Hematopoietic multipotent progenitor cell (in vitro differentiated cells): ENCODE measurements at regions not wholly inside any gene's neighbourhood (a gene's known extent, or its start where the extent isn't known, plus 50 kb on each side); places are given as distances from the start of the nearest gene placed in this dataset.
A peak's percentile ranks its signal among the peaks of the same experiment; 100 is the strongest.

Source experiments
- DNase-seq, 3 donors: peaks; one replicate each; pipeline ENCODE4 v3.0.0-alpha.2; 2011 to 2015; ENCODE audit warnings: low read depth in 2 of 3, low spot score in 2 of 3

DNA sequence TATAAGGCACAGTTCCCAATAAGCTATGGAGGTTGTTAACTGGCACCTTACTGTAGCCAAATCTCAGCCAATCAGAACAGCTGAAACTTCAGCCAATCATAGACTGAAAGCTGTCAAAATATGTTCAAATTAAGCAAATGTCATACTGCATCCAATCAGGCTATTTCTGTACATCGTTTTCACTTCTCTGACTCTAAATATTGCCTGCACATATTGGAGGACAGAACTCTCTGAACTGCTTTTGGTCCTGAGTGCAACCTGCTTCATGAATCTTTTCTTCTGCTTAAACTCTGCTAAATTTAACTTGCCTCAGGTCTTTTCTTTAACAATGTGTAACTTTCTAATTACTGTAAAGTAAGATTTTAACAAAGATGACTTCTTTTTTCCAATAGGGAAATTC, 1198.9 kb upstream of the PCDH7 start:
- no peak for DNase-seq

DNA sequence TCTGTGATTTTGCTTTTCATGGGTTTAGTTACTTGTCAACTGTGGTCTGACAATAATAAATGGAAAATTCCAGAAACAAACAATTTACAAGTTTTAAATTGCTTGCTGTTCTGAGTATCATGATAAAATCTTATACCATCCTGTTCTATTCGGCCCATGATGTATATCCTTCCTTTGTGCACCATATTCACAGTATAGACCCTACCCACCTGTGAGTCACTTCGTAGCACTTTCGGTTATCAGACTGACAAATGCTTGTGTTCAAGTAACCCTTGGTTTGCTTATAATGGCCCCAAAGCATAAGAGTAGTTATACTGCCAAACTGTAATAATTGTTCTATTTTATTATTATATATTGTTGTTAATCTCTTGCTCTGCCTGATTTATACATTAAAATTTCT, 1183.4 kb upstream of the PCDH7 start:
- no peak for DNase-seq

DNA sequence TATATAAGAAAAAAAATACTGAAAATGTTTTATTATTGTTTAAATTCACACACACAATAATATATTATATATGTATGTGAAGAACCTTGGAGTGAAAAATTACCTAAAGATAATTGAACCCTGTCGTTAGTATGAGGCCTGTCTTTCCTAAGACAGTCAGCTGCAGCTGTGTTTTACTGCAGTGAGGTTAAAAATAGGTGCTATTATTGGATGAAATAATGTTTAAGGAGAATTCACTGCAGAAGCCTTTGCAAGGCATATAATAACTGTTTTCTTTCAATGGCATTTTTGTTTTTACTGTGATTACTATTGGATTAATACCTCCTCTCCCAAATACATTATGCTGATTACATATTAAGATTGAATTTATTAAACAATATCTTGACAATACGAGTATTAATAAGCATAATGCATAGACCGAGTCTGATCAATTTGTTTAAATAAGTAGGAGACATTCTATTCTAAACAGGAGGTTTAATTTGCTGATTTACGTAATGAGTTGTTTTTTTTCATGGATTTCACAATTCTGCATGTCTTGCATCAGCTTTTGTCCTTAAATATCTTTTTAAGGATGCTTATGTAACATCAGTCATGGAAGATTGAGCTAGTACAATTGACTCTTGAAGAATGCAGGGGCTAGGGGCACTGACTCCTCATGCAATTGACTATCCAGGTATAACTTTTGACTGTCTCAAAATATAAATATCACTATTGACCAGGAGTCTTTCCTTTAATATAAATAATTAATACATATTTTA, 1181.1 kb upstream of the PCDH7 start:
- DNase-seq: no peak

DNA sequence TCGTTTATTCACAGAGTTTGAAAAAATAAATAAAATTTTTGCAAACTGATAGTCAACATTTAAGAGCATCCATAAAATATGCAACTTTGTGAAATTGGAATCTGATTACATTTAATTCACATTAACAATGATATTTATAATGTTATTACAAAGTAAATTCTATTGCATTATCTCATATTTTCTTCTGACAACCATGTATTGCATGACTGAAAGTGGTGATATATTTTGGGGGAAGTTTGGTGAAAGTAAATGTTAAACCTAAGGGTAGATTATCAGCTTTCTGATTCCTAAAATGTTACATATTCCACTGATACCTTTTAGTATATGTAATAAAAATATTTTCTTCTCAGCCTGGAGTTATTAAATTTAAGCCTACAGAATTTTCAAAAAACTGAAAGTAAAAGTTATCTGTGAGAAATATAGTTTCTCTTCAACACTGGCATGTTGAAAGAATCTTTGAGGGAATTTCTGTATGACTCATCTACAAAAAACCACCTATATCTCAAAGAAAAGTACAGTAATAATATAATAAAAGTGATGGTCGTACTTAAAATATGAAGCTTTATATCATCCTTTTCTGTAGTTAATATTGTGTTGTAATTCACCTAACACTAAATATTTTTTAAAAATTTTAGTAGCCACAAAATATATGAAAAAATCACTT, 1179.6 kb upstream of the PCDH7 start:
- DNase-seq: no peak

DNA sequence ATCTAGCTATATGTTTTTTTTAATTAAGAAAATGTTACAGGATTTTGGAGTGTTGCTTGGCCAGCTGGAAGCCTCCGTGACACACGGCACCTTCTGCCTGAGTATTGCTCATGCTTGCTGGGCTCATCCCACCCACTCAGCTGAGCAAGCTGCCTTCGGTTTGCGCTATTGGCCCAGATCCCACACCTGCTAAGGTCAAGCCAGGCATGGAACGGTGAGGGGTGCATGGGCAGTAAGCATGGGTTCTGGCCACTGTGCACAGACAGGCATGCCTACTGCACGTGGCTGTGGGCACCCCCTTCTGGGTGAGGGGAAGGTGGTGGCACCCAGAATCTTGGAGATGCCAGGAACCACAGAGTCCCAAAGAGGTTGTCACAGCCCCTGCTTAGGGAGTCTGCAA, 1178.4 kb upstream of the PCDH7 start:
- DNase-seq: no peak

DNA sequence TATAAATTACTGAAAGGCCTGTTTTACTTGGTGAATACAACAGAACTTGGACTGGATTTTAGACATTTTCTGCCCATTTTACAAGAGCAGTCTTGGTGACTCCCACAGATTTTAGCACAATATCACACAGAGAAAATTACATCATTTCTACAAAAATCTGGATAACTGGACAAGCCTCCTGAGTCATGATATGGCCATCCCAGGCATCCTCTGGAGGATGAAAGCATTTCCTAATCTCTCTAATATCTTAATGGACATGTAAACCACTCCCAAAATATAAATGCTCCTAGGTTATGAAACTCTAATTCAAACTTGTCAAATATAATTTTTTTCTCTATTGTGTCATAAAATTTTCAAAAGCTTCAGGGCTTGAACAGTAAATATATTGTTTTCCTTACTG, 1170.8 kb upstream of the PCDH7 start:
- DNase-seq: no peak

DNA sequence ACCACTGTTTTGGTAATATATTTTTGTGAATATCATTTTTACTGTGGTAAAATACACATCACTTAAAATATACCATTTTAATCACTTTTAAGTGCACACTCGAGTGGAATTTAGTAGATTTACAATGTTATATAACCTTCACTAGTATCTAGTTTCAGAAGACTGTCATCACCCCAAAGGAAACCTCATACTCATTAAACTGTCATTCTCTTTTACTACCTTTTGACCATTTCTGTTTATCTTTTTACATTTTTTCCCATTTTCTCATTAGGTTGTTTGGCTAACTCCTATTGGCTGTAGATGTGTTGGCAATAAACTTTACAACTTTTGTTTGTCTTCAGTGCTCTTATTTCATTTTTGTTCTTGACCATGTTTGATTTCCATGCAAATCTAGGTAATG, 1168.3 kb upstream of the PCDH7 start:
- no peak for DNase-seq

DNA sequence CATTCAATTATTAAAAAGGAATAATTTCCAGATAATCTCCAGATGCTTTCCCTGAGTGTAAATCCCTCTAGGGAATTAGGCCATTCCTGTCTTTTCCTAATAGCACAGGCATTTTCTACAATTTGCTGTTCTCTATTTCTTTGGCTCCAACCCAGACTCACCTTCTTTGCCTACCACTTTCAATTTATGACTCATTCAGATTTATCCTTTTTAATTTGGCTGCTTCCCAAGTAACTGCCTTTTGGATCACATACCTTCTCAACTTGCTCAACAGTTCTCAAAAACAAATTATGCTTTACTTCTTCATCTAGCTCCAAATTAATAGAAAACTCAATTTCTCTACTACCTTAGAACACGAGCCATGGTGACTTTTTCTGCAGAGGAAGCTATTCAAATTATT, 1166.3 kb upstream of the PCDH7 start:
- no peak for DNase-seq

DNA sequence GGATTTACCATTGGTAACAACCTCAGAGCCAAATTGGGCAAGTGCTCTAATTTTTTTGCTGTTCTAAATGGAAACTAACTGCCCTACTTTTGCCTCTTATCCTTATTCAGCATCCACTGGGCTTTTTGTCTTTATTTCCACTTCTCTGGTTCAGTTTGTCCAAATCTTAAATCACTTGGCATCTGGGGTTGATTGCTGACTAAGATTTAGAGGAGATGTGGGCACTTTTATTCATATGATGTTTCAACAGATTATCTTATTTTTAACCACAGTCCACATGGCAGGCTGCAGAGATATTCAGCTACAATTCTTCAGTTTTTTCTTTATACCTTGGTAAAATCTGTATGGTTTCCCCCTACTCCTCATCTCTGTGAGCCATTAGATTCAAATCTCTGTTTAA, 1161.4 kb upstream of the PCDH7 start:
- DNase-seq: no peak

DNA sequence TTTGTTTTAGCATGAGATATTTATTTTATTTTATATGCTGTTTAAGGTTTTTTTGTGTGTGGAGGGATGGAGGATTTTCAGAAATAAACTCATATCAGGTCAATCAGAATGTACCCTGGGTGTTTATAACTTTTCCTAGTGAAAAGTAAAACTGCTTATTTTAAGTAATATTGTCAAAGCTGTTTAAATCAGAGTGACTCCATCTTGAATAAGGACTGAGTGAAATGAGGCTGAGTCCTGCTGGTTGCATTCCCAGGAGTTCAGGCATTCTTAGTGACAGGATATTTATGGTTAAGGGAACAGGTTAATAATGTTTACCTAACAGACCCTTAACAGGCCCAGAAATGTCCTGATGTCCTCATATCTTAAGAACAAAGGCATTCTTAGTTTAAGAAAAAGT, 1160.9 kb upstream of the PCDH7 start:
- no peak for DNase-seq

DNA sequence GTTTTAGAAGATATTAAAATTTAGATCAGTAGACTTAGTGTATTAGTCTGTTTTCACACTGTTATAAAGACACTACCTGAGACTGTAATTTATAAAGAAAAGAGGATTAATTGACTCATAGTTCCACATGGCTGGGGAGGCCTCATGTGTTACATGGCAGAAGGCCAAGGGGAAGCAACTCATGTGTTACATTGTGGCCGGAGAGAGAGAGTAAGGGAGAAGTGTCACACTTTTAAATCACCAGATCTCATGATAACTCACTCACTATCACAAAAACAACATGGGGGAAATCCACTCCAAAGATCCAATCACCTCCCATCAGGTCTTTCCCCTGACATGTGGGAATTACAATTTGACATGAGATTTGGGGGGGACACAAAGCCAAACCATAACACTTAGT, 1159.7 kb upstream of the PCDH7 start:
- DNase-seq: peak in 2 of 3 donors; percentile 14 to 46

DNA sequence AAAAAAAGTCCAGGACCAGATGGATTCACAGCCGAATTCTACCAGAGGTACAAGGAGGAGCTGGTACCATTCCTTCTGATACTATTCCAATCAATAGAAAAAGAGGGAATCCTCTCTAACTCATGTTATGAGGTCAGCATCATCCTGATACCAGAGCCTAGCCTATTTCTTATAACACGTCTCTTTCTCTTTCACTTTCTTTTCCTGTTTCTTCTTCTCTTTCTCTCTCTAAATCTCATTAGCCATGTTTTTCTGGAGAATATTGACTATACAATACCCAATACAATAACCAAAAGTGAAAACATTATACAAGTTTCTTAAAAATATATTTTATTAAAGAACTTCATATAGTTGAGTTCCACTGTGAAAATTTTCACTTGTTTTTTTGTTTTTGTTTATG, 1154.9 kb upstream of the PCDH7 start:
- no peak for DNase-seq

DNA sequence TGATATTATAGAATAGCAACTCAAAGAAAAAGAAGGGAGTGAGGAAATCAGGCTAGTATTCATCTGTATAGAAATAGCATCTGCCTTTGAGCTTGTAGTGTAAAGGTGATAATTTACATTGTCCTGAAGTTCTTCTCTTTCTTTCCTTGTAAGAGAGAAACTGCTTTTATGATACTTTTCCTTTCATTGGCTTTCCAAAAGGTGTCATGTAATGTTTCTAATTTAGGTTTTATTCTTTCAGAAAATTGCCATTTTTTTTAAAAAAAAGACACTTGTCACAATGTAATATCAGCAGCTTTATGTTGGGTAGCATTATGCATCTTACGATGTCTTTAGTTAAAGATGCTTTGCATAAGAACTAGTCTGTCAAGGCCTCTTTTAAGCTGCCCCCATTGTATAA, 1153.8 kb upstream of the PCDH7 start:
- DNase-seq: no peak

DNA sequence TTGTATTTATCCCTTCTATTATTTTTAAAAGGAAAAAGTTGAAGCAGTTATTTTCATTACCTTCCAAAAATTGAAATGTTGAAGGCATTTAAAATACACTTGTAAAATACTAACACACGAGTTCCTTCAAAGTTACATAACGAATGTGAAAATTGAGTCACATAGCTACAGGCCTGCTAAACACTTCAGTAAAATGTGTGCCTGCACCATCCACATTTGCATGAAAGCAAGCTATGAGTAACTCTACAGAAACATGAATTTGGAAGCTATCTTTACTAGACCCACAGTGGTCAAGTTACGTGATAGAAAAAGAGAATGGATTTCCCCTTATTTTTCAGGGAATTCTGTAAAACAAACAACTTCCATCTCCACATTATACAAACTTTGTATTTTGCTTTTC, 1148.8 kb upstream of the PCDH7 start:
- no peak for DNase-seq

DNA sequence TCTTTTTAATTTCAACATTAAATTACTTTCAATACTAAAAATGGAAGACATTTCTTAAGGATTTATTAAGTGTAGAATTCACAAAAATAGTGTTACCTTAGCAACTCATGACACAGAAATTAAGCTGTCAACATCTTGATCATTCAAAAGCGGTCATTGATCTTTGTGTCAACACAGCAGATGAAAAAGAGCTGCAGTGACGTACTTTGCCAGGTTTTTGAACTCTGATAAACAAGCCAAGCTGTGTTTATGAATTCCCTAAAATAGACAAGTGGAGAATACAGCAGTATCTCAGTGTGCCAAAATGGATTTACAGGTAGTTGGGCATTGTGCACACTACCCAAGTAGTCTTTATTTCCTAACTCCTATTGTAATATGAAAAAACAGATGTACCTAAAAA, 1141.8 kb upstream of the PCDH7 start:
- DNase-seq: no peak

DNA sequence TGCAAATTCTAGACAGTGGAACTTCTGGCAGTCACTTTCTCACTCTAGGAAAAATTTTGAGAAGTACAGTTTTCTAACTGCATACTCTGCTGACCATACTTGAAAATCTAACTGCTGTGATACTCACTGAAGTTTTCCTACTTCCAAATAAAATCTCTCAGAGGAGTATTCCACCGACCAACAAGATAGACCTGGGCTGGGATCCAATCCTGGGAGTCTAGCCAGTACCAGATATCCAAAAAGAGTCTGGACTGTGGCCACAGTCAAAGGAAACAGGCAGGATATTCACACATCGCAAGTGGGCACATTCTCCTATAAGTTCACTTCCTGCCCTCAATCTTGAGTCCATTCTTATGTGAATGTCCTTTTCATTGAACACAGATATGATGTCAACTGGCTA, 1138.7 kb upstream of the PCDH7 start:
- DNase-seq: no peak

DNA sequence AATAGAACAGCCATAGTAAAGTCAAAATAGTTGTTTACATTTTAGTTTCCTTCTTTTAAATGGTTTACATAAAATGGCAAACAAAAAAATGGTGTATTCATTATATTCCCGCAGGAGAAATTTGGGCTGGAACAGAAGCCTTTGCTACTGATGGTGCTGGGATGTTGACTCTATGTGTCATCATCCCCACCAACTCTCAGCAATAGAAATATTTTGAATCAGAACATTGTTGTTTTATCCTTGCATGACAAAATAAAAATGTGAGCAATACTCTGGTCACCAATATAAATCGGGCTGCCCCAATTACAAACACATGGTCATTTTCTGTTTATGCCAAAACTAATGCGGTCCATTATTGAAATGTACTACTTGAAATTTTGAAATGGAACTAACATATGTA, 1131.6 kb upstream of the PCDH7 start:
- no peak for DNase-seq

DNA sequence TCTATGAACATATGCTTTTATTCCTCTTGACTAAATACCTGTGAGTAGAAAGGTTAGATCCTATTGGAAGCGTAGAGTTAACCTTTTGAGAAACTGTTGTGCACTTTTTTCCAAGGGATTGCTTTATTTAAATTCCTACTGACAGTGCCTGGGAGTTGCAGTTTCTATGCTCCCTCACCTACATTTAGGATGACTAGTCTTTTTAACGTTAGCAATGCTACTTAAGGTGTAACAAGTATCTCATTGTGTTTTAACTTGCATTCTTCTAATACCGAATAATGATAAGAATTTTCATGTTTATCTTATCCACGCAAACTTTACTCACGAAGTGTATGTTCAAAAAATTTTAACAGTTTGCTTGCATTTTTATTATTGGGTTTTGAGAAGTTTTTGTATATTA, 1123.9 kb upstream of the PCDH7 start:
- no peak for DNase-seq

DNA sequence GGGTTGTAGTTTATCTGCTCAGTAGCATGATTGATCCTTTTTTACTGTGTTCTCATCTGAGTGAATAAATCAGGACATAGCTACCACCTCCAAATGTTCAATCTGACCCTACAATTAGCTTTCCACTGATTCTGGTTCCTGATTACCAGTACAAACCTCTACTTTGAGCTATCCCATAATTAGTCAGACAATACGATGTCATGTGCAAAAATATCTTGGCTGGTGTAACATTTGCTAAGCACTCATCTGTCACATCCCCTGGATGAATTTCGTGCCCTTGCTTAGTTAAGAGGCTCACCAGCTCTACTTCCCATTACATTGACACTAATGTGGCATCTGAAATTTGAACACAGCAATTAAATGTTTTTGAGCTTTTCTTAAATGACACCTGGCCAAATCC, 1101.0 kb upstream of the PCDH7 start:
- no peak for DNase-seq

DNA sequence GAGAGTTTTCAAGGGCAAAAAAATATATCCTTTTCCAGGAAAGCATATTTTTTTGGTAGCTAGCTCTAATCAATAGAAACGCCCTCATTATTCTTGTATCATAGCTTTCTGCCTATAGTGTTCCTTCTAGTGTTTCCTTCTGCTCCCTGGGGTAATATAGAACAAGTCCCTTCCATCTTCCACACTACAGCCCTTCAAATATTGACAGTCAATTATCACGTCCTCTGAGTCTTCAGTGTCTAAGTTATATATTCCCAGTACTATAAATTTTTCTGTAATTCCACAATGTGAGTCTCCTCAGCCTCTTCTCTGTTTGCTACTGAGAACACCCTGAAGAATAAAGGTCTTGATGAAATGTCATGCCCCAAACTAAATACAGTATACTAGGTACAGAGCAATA, 1088.0 kb upstream of the PCDH7 start:
- DNase-seq: no peak

DNA sequence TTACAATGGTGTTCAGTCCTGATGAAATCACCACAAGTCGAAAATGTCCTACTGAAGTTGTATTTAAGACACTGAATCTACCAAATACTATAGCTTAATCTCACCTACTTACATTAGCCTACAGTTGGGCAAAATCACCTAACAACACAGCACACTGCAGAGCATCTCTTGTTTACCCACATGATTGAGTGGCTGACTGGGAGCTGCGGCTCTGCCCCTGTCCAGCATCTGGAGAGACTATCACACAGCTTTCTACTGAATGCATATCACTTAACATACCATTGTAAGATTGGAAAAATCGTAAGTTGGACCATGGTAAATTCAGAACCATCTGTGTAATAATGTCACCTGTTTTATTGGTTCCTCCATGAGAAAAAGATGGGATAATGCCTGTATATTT, 1083.2 kb upstream of the PCDH7 start:
- DNase-seq: no peak

DNA sequence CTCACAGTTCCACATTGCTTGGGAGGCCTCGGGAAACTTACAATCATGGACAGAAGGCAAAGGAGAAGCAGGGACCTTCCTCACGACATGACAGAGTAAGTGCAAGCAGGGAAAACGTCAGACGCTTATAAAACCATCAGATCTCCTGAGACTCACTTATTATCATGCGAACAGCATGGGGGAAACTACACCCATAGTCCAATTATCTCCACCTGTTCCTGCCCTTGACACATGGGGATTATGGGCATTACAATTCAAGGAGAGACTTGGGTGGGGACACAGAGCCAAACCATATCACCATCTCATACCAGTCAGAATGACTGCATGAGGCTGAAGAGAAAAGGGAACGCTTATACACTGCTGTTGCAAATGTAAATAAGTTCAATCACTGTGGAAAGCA, 1066.9 kb upstream of the PCDH7 start:
- DNase-seq: no peak

DNA sequence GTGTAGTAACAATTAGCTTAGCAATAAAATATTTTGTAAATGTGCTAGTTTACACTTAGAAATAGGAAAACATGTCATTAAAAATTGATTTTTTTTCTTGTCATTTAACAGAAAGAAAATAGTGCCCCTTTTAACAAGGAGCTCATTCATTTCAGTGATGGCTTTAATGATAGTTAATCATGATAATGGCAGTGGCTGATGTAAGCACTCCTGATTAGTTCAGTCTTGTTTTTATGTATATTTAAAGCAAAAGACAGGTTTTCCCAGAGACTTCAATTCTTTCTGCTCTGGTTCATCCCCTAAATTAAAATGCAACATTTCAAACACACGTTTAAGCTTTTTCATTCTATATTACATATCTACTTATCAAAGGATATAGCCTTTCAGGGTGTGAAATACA, 1039.5 kb upstream of the PCDH7 start:
- no peak for DNase-seq
